ENCODE measurements at regions not wholly inside any gene's neighbourhood (a gene's known extent, or its start where the extent isn't known, plus 50 kb on each side); places are given as distances from the start of the nearest gene placed in this dataset.

DNA sequence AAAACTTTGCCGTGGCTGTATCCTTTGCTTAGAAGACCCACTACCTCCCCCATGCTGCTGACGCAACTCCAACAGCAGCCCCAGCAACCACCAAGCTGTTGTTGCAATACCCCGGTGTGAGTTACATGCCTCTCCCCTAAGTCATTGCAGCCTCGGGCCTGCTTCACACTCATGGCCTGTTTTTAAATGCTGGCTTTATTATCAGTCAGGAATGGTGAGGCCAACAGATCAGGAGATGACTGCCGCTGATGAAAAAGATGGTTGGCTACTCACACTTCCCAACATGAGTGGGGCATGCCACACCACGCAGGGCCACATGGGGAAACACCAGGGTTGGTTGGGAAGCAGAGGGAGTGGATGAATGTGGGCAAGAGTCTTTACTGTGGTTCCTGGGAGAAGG is 171.5 kb upstream of the SYT13 start:
- TF ChIP-seq, protein P1, sequence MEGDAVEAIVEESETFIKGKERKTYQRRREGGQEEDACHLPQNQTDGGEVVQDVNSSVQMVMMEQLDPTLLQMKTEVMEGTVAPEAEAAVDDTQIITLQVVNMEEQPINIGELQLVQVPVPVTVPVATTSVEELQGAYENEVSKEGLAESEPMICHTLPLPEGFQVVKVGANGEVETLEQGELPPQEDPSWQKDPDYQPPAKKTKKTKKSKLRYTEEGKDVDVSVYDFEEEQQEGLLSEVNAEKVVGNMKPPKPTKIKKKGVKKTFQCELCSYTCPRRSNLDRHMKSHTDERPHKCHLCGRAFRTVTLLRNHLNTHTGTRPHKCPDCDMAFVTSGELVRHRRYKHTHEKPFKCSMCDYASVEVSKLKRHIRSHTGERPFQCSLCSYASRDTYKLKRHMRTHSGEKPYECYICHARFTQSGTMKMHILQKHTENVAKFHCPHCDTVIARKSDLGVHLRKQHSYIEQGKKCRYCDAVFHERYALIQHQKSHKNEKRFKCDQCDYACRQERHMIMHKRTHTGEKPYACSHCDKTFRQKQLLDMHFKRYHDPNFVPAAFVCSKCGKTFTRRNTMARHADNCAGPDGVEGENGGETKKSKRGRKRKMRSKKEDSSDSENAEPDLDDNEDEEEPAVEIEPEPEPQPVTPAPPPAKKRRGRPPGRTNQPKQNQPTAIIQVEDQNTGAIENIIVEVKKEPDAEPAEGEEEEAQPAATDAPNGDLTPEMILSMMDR (conservative IDR thresholded peaks at IDR 0.05; ENCODE audit: low read depth, low read length) = no peak
- H3K4me3 ChIP-seq (ENCODE audit: low read length) = no peak overlapping the region
- no peak for DNase-seq (ENCODE audit: low read depth)

DNA sequence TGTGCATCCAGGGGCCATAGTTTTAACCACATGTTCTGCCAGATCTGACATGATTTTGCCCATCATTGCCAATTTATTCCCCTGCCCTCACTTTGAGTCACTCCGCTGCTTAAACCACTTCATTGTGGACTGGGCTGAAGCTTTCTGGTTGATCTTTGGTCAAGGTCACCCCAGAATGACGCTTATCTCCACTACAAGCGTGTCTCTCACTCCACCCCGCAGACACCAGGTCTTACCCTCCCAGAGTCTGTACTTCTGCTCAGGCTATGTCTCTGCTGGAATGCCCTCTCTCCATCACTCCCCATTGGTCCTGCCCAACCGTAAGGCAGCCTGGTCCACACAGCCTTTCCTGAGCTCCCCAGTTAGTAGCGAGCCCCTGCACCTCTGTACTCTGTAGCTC is 170.5 kb upstream of the SYT13 start:
- no peak for DNase-seq (ENCODE audit: low read depth)
- no peak overlapping the region for H3K4me3 ChIP-seq (ENCODE audit: low read length)
- TF ChIP-seq, protein P1 (conservative IDR thresholded peaks at IDR 0.05; ENCODE audit: low read depth, low read length) = no peak

DNA sequence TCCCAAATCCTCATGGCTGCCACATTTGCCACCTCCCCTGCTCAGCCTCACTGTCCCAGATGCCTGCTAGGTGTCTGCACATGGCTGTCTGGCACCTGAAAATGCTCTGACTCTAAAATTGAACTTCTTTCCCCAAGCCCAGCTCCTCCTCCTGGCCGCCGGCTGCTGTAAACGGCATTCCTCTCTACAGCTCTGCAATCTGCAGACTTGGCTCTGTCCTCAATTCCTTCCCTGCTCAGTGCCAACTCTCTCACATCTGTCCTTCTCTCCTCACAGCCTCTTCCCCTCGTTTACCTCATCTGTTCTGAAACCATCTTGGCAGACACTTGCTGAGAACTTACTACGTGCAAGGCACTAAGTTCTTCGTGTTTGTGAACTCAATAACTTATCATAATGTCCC is 169.4 kb upstream of the SYT13 start:
- TF ChIP-seq, protein P1 (conservative IDR thresholded peaks at IDR 0.05; ENCODE audit: low read depth, low read length) = no peak
- no peak for DNase-seq (ENCODE audit: low read depth)
- no peak overlapping the region for H3K4me3 ChIP-seq (ENCODE audit: low read length)

DNA sequence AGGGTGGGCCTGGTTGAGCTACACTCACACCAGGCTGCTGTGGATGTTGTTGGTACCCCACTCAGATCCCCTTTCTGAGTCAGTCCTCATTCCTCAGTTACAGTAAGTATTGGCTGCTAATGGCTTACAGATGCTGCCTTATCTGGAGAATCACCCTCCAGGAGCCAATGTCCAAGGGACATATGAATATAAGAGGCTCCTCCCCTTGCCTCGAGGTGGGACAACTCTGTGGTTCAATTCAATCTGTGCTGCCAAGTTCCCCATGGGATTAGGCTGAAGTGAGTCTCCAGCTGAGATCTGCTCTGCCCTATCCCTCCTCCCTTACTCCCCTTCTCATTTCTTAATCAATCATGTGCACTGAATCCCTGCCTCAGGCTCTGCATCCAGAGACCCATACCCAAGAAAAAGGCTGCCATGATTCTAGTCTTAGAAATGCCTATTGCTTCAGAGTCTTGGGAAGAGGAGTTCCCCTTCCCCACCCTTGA is 168.8 kb upstream of the SYT13 start:
- H3K4me3 ChIP-seq (ENCODE audit: low read length) = no peak overlapping the region
- TF ChIP-seq, protein P1 (conservative IDR thresholded peaks at IDR 0.05; ENCODE audit: low read depth, low read length) = no peak
- DNase-seq (ENCODE audit: low read depth) = no peak

DNA sequence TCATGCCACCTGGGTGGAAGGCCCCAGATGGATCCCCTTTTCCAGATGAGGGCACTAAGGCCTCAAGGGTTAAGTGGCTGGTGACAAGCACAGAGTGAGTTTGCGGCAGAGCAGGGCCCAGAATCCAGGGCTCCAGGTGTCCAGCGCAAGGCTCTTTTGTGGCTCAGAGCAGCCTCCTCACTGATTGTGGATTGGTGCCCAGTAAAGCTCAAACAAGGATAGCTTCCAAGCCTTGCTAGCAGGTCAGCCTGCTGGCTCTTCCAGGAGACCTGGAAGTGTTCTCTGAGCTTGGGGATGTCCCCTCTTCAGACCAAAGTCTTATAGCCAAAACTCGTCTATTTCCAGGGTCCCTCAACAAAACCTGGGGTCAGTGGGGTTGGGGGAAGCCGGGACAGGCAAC is 167.6 kb upstream of the SYT13 start:
- DNase-seq (ENCODE audit: low read depth) = no peak
- TF ChIP-seq, protein P1 (conservative IDR thresholded peaks at IDR 0.05; ENCODE audit: low read depth, low read length) = no peak
- no peak overlapping the region for H3K4me3 ChIP-seq (ENCODE audit: low read length)

DNA sequence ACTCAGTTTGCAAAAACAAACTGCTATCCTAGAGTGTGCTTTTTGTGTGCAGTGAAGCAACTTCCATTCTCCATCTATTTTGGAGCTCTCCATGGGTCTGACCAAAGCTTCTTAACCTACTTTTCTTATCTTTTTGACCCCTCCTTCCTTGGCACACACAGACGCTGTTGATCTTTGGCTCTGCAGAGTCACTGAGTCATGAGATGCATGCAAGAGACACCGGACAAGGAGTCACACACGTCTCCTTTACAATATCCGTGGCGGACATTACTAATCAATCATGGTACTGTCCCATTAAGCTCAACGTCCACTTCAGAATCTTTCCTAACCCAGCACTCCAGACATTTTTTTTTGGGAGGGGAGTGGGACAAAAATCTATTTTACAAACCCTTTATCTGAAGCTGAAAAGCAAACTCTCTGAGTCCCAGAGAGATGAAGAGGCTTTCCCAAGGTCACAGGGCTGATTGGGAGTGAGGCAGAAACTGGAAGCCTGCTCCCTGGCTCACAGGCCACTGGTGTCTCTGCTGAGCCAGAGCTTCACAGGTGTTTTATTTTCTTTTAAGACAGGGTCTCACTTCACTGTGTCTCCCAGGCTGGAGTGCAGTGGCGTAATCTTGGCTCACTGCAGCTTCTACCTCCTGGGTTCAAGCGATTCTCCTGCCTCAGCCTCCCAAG is 165.8 kb upstream of the SYT13 start:
- TF ChIP-seq, protein P1 (conservative IDR thresholded peaks at IDR 0.05; ENCODE audit: low read depth, low read length) = no peak
- no peak overlapping the region for H3K4me3 ChIP-seq (ENCODE audit: low read length)
- no peak for DNase-seq (ENCODE audit: low read depth)

DNA sequence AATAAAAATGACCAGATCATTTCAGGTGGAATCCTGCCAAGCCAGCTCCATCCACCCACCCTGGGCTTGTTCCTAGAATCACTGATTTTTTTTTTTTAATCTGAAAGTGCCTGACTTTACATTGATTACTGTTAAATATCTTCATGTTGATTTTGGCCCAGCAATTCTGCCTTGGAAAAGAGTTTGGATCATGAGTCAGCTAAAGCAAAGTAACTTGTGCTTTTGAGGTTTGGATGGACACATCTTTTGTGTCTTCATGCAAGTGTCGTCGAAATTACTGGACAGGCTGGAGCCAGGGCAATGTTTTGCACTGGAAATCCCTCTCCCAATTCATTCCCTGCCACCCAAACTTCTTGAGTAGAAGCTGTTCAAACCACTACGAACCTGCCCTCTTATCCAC is 164.0 kb upstream of the SYT13 start:
- H3K4me3 ChIP-seq (ENCODE audit: low read length) = no peak overlapping the region
- DNase-seq (ENCODE audit: low read depth) = no peak
- TF ChIP-seq, protein P1 (conservative IDR thresholded peaks at IDR 0.05; ENCODE audit: low read depth, low read length) = no peak

Measured in retinal pigment epithelial cell (primary cell).